WTC11 (cell line): ENCODE measurements at regions not wholly inside any gene's neighbourhood (a gene's known extent, or its start where the extent isn't known, plus 50 kb on each side); places are given as distances from the start of the nearest gene placed in this dataset.

ENCODE experiments used
- ATAC-seq: fragments of 200-7000 bp; cut with Tn5 transposase; 2 replicates; pipeline ENCODE4 v1.10.0; 2021; ENCODE audit warnings: mild to moderate bottlenecking, moderate library complexity
- CTCF ChIA-PET: fragments of 300-600 bp; sonication (Branson Sonifier 250); formaldehyde crosslinking; loops from one replicate; lab custom pipeline; 2021; ENCODE audit warnings: antibody characterized with exemption; lab: Charles Lee
- POLR2A ChIA-PET: fragments of 350-600 bp; sonication (Branson Sonifier 250); formaldehyde crosslinking; loops from one replicate; lab custom pipeline; 2021; ENCODE audit warnings: antibody characterized with exemption; lab: Charles Lee
- DNase-seq: peaks from one replicate; pipeline ENCODE4 v3.0.0; 2021; ENCODE audit warnings: low spot score
- H3K27ac Mint-ChIP-seq: 2 replicates; pipeline ENCODE4 v1.8.0; 2021; ENCODE audit warnings: mixed read lengths
- H3K27me3 Mint-ChIP-seq: 2 replicates; pipeline ENCODE4 v1.8.0; 2021; ENCODE audit warnings: low read depth, mild to moderate bottlenecking, moderate library complexity, mixed read lengths
- H3K36me3 Mint-ChIP-seq: 2 replicates; pipeline ENCODE4 v1.8.0; 2021; ENCODE audit warnings: mixed read lengths
- H3K4me1 Mint-ChIP-seq: 2 replicates; pipeline ENCODE4 v1.8.0; 2022; ENCODE audit warnings: mixed read lengths
- H3K4me3 Mint-ChIP-seq: 2 replicates; pipeline ENCODE4 v1.8.0; 2021; ENCODE audit warnings: mild to moderate bottlenecking, moderate library complexity, mixed read lengths
- H3K9me3 Mint-ChIP-seq: 2 replicates; pipeline ENCODE4 v1.8.0; 2021; ENCODE audit warnings: mixed read lengths
- AFF4 ChIP-seq: sonication (generic); formaldehyde crosslinking; IDR thresholded peaks from 2 replicates; pipeline ENCODE4 v1.8.1; 2023; ENCODE audit warnings: mild to moderate bottlenecking, missing genetic modification reagents, borderline replicate concordance
- CDX4 ChIP-seq: fragments of 250-450 bp; sonication (Bioruptor Pico); IDR thresholded peaks from 2 replicates; pipeline ENCODE4 v1.9.0; 2021; ENCODE audit warnings: moderate library complexity, mild to moderate bottlenecking, inconsistent platforms, borderline replicate concordance
- E2F4 ChIP-seq: sonication (generic); formaldehyde crosslinking; IDR thresholded peaks from 2 replicates; pipeline ENCODE4 v1.8.1; 2022; ENCODE audit warnings: low read depth, mild to moderate bottlenecking, moderate library complexity, missing genetic modification reagents, borderline replicate concordance
- EMX1 ChIP-seq: fragments of 250-450 bp; sonication (Bioruptor Pico); IDR thresholded peaks from 2 replicates; pipeline ENCODE4 v1.8.0; 2021; ENCODE audit warnings: mild to moderate bottlenecking
- ERG ChIP-seq: fragments of 250-450 bp; sonication (Bioruptor Pico); IDR thresholded peaks from 2 replicates; pipeline ENCODE4 v1.8.0; 2021; ENCODE audit warnings: mild to moderate bottlenecking
- FOXJ3 ChIP-seq: sonication (generic); formaldehyde crosslinking; IDR thresholded peaks from 2 replicates; pipeline ENCODE4 v1.9.0; 2021; ENCODE audit warnings: missing genetic modification reagents, mild to moderate bottlenecking, borderline replicate concordance
- IRF2 ChIP-seq: sonication (generic); formaldehyde crosslinking; IDR thresholded peaks from 2 replicates; pipeline ENCODE4 v1.8.0; 2022; ENCODE audit warnings: low read depth, missing genetic modification reagents, borderline replicate concordance
- JAZF1 ChIP-seq: fragments of 250-450 bp; sonication (Bioruptor Pico); IDR thresholded peaks from 2 replicates; pipeline ENCODE4 v1.9.0; 2021; ENCODE audit warnings: moderate library complexity, mild to moderate bottlenecking, inconsistent platforms
- KAT7 ChIP-seq: sonication (generic); formaldehyde crosslinking; IDR thresholded peaks from 2 replicates; pipeline ENCODE4 v1.8.1; 2023; ENCODE audit warnings: missing genetic modification reagents, mild to moderate bottlenecking, borderline replicate concordance
- MLX ChIP-seq: sonication (generic); formaldehyde crosslinking; IDR thresholded peaks from 2 replicates; pipeline ENCODE4 v1.8.1; 2023; ENCODE audit warnings: mild to moderate bottlenecking, missing genetic modification reagents, moderate library complexity
- NR2C2 ChIP-seq: sonication (generic); formaldehyde crosslinking; IDR thresholded peaks from 2 replicates; pipeline ENCODE4 v1.8.0; 2022; ENCODE audit warnings: mild to moderate bottlenecking, missing genetic modification reagents
- RORB ChIP-seq: fragments of 250-450 bp; sonication (Bioruptor Pico); IDR thresholded peaks from 2 replicates; pipeline ENCODE4 v1.9.0; 2021; ENCODE audit warnings: mild to moderate bottlenecking
- SP1 ChIP-seq: sonication (generic); formaldehyde crosslinking; conservative IDR thresholded peaks from 2 replicates; pipeline ENCODE4 v1.8.1; 2022; ENCODE audit warnings: missing genetic modification reagents
- TEAD1 ChIP-seq: sonication (generic); formaldehyde crosslinking; IDR thresholded peaks from 2 replicates; pipeline ENCODE4 v1.8.0; 2022; ENCODE audit warnings: mild to moderate bottlenecking, missing genetic modification reagents
- TEAD4 ChIP-seq: sonication (generic); formaldehyde crosslinking; IDR thresholded peaks from 2 replicates; pipeline ENCODE4 v1.8.0; 2022; ENCODE audit warnings: mild to moderate bottlenecking, missing genetic modification reagents
- ZNF232 ChIP-seq: sonication (generic); formaldehyde crosslinking; IDR thresholded peaks from 2 replicates; pipeline ENCODE4 v1.8.0; 2022; ENCODE audit warnings: mild to moderate bottlenecking, missing genetic modification reagents
- ZNF423 ChIP-seq: fragments of 250-450 bp; sonication (Bioruptor Pico); IDR thresholded peaks from 2 replicates; pipeline ENCODE4 v2.1.2; 2022; ENCODE audit warnings: mild to moderate bottlenecking, moderate library complexity
- TF ChIP-seq, protein P1 (sequence below): fragments of 250-450 bp; sonication (Bioruptor Pico); IDR thresholded peaks from 2 replicates; pipeline ENCODE4 v2.1.2; 2022; ENCODE audit warnings: mild to moderate bottlenecking, moderate library complexity
- TF ChIP-seq, protein P2 (sequence below): fragments of 200-600 bp; IDR thresholded peaks from 2 replicates; pipeline ENCODE4 v1.8.0; 2022; ENCODE audit warnings: antibody characterized with exemption
- TF ChIP-seq, protein P3 (sequence below): sonication (generic); formaldehyde crosslinking; IDR thresholded peaks from 2 replicates; pipeline ENCODE4 v1.8.1; 2022; ENCODE audit warnings: low read depth, missing genetic modification reagents, borderline replicate concordance

GRCh38 chr2:81876624-81877023 lies 1572.1 kb upstream of the LRRTM1 start (continued):
- TF ChIP-seq AFF4 (CRISPR knock-in tag): no peak
- TF ChIP-seq TEAD4 (CRISPR knock-in tag): no peak
- TF ChIP-seq CDX4: no peak
- no peak for TF ChIP-seq ZNF423 (CRISPR knock-in tag)
- no peak for TF ChIP-seq SP1 (CRISPR knock-in tag)
- TF ChIP-seq KAT7 (CRISPR knock-in tag): no peak
- no peak for TF ChIP-seq IRF2 (CRISPR knock-in tag)
- TF ChIP-seq RORB (CRISPR knock-in tag): no peak

DNA sequence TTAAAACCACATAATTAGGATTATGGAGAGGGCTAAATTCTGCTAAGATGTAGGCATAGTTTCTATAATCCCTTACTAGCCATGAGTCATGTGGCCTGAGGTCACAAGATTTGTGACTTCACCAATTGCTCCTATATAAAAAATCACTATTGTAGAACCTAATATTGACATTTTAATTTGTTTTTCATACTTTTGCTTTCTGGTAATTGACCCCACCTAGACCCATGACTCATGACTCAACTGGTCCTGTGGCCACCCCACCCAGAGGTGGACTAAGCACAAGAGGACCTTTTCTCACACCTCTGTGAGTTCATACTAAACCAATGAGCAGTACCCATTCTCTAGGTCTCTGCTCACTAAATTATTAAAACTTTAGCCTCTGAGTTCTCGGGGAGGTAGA lies 1567.5 kb upstream of the LRRTM1 start:
- Mint-ChIP-seq H3K27me3 (no peaks in the 10 kb centered on the region), H3K4me3 (no peak overlapping the region), H3K27ac (no peak overlapping the region), H3K36me3 (peaks cover 15% of the 10 kb centered on the region), H3K4me1 (peaks cover 16% of the 10 kb centered on the region), H3K9me3 (peaks cover 23% of the 10 kb centered on the region)
- TF ChIP-seq KAT7 (CRISPR knock-in tag) (no peak), EMX1 (CRISPR knock-in tag) (no peak), JAZF1 (CRISPR knock-in tag) (no peak), MLX (CRISPR knock-in tag) (no peak), E2F4 (CRISPR knock-in tag) (no peak), FOXJ3 (CRISPR knock-in tag) (no peak), NR2C2 (CRISPR knock-in tag) (no peak)
- TF ChIP-seq, protein P1, sequence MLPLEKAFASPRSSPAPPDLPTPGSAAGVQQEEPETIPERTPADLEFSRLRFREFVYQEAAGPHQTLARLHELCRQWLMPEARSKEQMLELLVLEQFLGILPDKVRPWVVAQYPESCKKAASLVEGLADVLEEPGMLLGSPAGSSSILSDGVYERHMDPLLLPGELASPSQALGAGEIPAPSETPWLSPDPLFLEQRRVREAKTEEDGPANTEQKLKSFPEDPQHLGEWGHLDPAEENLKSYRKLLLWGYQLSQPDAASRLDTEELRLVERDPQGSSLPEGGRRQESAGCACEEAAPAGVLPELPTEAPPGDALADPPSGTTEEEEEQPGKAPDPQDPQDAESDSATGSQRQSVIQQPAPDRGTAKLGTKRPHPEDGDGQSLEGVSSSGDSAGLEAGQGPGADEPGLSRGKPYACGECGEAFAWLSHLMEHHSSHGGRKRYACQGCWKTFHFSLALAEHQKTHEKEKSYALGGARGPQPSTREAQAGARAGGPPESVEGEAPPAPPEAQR (CRISPR knock-in tag): no peak
- DNase-seq: no peak
- ChIA-PET POLR2A (no interaction called here), CTCF (no interaction called here)
- ATAC-seq: no peak

DNA sequence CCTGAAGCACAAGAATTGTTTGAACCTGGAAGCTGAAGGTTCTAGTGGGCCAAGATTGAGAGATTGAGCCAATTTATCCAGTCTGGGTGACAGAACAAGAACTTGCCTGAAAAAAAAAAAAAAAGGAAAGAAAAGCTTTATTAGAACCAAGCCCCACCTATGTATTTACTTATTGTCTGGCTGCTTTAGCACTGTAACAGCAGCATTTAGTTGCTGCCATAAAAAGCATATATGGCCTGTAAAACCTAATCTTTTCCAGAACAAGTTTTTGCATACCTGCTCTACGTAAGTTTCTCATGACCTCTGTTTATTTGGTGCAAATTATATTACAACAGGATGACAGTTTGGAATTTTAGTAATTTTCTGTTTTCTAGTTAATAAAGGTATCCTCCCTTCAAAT lies 1565.6 kb upstream of the LRRTM1 start:
- DNase-seq: no peak
- H3K27ac Mint-ChIP-seq: no peak overlapping the region
- no peak for ATAC-seq
- peaks cover 18% of the 10 kb centered on the region for H3K4me1 Mint-ChIP-seq
- H3K36me3 Mint-ChIP-seq: peaks cover 15% of the 10 kb centered on the region
- no peak overlapping the region for H3K4me3 Mint-ChIP-seq
- ChIA-PET CTCF (no interaction called here), POLR2A (interaction anchor here (0.6 kb wide), 1 partner anchor 247 kb away, joined by 3 read pairs; no protein-coding TSS in a partner anchor)
- TF ChIP-seq MLX (CRISPR knock-in tag) (no peak), TEAD1 (CRISPR knock-in tag) (no peak), ZNF232 (CRISPR knock-in tag) (no peak), ERG (CRISPR knock-in tag) (no peak)
- TF ChIP-seq, protein P2, sequence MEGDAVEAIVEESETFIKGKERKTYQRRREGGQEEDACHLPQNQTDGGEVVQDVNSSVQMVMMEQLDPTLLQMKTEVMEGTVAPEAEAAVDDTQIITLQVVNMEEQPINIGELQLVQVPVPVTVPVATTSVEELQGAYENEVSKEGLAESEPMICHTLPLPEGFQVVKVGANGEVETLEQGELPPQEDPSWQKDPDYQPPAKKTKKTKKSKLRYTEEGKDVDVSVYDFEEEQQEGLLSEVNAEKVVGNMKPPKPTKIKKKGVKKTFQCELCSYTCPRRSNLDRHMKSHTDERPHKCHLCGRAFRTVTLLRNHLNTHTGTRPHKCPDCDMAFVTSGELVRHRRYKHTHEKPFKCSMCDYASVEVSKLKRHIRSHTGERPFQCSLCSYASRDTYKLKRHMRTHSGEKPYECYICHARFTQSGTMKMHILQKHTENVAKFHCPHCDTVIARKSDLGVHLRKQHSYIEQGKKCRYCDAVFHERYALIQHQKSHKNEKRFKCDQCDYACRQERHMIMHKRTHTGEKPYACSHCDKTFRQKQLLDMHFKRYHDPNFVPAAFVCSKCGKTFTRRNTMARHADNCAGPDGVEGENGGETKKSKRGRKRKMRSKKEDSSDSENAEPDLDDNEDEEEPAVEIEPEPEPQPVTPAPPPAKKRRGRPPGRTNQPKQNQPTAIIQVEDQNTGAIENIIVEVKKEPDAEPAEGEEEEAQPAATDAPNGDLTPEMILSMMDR: no peak
- TF ChIP-seq, protein P3, sequence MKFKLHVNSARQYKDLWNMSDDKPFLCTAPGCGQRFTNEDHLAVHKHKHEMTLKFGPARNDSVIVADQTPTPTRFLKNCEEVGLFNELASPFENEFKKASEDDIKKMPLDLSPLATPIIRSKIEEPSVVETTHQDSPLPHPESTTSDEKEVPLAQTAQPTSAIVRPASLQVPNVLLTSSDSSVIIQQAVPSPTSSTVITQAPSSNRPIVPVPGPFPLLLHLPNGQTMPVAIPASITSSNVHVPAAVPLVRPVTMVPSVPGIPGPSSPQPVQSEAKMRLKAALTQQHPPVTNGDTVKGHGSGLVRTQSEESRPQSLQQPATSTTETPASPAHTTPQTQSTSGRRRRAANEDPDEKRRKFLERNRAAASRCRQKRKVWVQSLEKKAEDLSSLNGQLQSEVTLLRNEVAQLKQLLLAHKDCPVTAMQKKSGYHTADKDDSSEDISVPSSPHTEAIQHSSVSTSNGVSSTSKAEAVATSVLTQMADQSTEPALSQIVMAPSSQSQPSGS: no peak
- H3K9me3 Mint-ChIP-seq: peaks cover 23% of the 10 kb centered on the region
- no peaks in the 10 kb centered on the region for H3K27me3 Mint-ChIP-seq
